Erythroblast (primary cell): ENCODE measurements at regions not wholly inside any gene's neighbourhood (a gene's known extent, or its start where the extent isn't known, plus 50 kb on each side); places are given as distances from the start of the nearest gene placed in this dataset.

Experiments
- DNase-seq, 2 experiments: peaks; one replicate each; lab custom pipeline; 2025; lab: John Stamatoyannopoulos, UW
- GATA1 ChIP-seq: IDR thresholded peaks from 2 replicates; pipeline ENCODE4 v1.6.1; 2011; ENCODE audit warnings: low read depth, mild to moderate bottlenecking, control low read depth, low read length, moderate library complexity
- POLR2A ChIP-seq: IDR thresholded peaks from 2 replicates; pipeline ENCODE4 v1.6.1; 2011; ENCODE audit warnings: mild to moderate bottlenecking, low read length

DNA sequence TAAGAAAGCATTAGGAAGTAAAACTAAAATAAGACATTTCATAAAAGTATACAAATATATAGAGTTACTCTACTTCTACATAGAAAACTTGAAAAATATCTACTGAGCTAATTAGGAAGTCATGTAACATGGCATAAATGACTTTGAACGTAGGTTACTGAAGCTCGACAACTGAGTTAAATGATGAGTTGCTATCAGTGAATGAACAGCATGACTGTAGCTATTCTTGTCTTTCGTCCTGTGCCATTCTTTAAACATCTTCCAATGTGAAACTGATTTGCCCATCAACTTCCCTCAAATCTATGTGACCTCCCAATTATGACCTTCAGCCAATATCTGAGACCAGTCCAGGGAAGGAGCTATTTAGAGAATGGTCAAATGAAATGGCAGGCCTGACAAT, 113.5 kb upstream of the NEBL start:
- DNase-seq = no peak
- no peak for TF ChIP-seq POLR2A
- no peak for TF ChIP-seq GATA1

DNA sequence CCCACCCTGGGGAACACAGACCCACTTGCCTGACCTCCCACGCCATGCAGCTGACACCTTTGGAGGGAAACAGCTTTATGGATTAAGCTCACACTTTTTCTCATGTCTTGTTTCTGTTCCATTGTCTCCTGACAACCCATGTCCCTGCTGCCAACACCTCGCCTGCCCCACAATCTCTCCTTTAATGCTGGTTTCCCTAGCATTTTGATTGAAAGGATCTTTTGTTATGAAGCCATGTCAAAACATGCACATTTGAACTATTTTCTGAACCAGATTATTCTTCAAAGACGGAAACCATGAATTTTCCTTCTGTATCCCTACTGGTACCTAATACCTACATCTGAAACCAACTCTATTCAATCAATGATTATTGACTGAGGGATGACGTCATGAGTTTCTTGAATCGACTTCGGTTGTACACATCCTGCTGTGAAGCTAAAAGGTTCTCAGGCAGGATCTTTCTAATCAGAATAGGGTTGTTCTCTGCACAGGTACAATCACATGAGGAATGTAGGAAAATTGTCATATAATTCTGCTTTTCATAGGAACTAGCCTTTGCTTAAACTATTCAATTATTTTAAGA, 106.2 kb upstream of the NEBL start:
- TF ChIP-seq POLR2A = no peak
- no peak for TF ChIP-seq GATA1

DNA sequence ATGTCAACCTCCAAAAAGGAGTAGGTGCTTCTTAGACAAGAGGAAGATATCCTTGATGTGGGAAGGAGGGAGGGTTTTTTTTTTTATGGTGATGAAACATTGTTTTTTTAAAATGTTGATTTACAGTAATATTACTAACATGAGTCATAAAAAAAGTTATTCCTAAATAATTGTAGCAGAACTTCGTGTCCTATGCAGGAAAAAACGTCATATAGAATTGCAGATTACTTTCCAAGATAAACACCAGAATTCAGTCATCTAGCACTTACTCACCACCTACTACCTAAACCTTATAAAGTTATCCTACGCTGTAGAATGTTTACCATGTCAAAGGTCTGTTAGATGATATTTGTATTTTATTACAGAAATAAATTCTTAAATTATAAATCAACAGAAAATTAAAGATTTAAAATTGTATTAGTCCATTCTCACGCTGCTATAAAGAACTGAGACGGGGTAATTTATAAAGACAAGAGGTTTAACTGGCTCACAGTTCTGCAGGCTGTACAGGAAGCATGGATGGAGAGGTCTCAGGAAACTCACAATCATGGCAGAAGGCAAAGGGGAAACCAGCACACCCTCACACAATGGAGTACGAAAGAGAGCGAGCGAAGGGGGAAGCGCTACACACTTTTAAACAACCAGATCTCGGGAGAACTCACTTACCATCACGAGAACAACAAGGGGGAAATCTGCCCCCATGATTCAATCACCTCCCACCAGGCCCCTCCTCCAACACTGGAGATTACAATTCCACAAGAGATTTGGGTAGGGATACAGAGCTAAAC, 105.2 kb upstream of the NEBL start:
- DNase-seq = no peak
- TF ChIP-seq POLR2A = no peak

More for the DNA sequence above, 106.2 kb upstream of the NEBL start:
- no peak for DNase-seq

DNA sequence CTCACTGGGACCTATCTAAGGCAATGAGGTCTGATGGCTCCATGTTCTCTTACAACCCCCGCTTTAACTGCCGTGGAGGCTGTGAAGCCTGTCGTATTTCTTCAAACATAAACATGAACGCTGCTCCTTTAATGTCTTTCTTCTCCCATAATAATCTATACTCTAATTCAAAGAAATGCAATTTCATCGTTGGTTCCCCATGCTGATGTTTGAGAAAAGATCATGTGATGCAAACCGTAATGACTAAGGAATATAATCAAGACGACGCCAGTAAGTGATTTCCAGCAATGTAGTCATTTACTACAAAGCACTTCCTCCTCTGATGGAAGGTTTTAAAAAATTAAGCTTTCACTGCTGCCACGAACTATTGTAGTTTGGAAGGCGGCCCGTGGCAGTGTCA, 102.6 kb upstream of the NEBL start:
- TF ChIP-seq POLR2A = no peak
- no peak for TF ChIP-seq GATA1

DNA sequence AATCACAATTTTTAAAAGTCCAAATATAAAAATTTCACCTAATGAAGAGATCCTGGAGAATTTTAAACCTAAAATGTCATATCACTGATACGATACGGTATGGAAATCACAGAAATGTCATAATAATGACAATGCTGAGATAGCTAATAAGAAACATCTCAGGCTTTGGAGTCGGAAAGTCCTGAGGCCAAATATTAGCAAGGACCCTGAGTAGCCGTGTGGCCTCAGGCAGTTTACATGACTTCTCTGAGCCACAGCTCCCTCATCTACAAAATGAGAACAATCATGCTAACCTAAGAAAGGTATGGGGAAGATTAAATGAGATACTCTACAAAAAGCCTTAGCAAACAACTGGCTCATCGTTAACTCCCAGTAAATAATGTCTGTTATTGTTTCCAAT, 100.9 kb upstream of the NEBL start:
- TF ChIP-seq GATA1 (no peak), POLR2A (no peak)

More for the DNA sequence above, 102.6 kb upstream of the NEBL start:
- no peak for DNase-seq

DNA sequence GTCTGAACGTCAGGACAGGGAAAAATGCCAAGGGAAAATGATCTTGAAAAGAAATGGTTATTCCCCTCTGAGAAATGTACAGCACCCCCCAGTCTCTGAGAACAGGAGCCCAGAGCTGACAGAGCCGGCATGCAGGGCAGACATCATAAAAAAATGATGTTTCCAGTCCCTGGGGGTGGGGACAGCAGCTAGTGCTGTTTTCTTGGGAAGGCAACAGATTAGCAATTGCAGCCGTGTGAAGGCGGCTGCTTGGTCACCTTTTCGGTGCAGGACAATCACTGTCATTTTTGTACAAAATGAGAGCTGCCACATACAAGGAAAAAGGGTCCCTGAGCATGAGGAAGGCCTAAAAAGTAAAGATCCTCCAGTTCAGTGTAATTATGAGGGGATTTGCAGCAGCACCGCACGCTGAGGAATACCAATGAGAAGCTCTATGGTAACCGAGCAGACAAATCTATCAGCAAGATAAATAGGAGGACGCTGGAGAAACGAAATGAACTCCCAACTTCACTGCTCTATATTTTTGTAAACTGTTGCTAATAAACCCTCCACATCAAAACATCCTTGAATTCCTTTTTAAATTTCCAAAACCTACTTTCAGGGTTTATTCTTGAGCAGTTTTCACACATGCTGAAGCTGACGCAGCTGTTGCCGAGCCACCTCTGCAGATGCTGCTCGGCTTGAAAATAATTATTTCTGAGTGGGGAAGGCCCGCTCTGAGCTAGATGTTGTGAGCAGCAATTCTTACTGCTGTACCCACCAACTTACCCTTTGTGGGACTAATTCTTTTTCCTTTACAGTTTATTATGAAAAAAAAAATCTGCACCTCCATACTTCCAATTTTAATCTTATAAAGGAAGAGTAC, 98.2 kb upstream of the NEBL start:
- DNase-seq = no peak
- TF ChIP-seq POLR2A (no peak), GATA1 (no peak)

More for the DNA sequence above, 100.9 kb upstream of the NEBL start:
- DNase-seq = no peak

DNA sequence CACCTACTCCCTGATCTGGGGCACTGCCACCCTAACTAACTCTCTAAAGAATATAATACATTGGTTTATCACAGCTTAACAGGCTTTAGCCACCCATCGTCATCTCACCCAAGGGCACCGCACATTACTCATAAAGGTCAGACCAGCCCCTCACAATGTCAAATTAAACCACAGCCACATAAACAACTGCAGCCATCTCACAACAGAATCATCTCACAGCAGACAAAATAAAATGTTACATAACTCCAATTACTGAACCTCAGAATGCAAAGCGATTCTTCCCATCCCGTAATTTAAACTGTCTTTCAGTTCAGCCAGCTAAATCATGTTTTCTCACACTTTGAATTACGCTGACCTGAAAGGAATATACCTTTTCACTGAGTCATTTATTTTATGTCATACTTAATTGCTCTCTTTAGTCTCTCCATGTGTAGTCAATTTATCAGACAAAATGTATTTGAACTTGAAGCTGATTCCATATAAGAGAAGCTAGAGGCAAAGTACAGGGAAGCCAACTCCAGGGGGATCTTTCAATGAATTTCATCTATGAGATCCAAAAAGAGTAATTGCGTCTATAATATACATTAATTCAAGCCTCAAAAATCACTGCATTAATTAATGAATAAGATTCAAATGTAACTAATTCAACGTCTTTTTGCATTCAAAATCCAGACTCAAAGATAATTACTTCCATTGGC, 96.9 kb upstream of the NEBL start:
- no peak for TF ChIP-seq GATA1
- TF ChIP-seq POLR2A = no peak
- no peak for DNase-seq

DNA sequence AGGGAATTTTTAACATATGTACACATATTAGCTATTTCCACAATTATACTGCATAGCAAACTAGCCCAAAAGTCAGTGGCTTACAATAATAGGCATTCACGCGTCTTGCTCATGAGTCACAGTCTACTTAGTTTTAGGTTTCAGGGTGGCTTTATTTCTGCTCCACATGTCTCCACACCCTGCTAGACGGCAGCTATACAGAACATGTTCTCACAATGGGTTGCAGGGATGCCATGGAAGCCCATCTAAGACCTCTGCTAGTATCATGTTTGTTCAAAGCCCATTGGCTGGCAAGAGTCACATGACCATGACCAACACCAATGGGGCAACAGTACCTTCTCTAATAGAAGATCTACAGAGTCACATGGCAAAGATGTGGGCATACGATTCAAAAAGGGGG, 96.3 kb upstream of the NEBL start:
- no peak for DNase-seq
- TF ChIP-seq GATA1 = no peak
- TF ChIP-seq POLR2A = no peak

DNA sequence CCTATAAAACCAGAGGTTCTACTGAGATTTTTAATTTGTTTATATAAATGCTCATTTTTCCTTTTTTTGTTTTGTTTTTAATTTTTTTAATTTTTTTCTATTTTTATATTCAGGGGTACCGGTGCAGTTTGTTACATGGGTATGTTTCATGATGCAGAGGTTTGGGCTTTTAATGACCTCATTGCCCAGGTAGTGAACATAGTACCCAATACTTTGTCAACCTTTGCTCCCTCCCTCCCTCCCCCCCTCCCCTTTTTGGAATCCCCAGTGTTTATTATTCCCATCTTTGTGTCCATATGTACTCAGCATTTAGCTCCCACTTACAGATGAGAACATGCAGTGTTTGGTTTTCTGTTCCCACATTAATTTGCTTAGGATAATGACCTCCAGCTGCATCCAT, 94.4 kb upstream of the NEBL start:
- TF ChIP-seq POLR2A (no peak), GATA1 (no peak)
- DNase-seq = no peak

DNA sequence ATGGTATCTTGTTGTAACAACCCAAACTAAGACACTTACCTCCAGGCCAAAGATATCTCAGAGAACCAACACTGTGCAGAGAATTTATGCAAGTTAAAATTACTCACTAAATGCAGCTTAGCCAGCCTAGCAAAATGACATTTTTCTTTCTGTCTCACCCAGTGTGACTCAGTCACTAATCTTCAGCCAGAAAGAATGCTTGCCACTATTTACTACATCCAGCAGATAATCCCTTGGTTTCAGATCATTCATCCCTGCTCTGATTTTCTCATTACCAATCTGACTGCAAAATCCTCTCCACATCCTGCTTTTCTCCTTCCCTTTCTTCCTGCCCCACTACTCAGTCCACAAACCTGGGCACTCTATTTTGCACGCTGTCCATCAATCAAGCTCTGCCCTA, 93.5 kb upstream of the NEBL start:
- DNase-seq = no peak
- TF ChIP-seq POLR2A (no peak), GATA1 (no peak)

DNA sequence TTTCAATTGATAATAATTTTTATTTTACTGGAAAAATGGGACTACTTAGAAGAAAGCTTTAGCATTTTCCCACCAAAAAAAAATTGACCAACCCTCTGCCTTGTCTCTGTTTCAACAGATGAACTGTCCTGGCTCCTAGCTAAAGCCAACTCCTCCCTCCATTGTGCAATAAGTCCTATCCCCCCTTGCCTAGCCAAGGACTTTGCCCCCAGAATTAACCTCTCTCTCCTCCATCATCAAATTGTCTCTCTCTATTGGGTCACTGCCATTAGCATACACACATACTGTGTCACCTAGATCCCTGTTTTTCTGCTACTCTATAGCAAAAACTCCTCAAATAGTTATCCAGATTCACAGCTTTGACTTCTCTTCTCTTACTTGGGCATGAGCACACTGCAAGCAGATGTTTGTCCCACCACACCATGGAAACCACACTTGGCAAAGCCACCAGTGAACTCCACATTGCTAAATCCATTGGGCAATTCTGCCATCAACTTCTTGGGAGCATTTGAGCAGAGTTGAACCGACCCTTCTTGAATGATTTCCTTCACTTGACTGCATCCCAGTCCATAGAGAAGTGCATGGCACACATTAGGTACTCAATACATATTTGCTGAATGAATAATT, 91.4 kb upstream of the NEBL start:
- TF ChIP-seq POLR2A = no peak
- TF ChIP-seq GATA1 = no peak
- no peak for DNase-seq

DNA sequence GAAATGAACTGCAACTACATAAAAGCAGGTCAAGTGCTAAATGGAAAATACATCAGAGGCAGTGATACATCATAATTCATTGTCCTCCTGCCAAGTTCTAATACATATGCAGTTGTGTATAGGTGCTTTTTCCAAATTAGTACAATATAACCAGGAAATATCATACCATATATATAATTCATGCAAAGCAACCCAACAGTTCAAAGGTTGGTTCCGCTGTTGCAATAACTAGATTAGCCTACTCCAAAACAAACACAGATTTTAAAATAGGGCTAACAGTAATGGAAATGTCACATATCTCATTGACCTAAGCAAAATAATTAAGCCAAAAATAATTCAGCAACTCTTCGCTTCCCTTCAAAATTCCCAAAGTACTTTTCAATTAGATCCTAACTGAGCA, 88.9 kb upstream of the NEBL start:
- TF ChIP-seq POLR2A = no peak
- no peak for TF ChIP-seq GATA1
- DNase-seq = no peak

DNA sequence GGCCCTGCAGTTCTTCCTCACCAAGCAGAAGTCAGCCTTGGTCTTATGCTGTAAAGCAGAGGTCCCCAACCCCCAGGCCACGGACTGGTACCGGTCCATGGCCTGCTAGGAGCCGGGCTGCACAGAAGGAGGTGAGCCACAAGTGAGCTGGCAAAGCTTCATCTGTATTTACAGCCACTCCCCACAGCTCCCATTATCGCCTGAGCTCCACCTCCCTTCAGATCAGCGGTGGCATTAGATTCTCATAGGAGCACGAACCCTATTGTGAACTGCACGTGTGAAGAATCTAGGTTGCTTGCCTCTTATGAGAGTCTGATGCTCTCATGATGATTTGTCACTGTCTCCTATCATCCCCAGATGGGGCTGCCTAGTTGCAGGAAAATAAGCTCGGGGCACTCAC, 87.6 kb upstream of the NEBL start:
- TF ChIP-seq POLR2A (no peak), GATA1 (no peak)
- no peak for DNase-seq
